ENCODE measurements at regions not wholly inside any gene's neighbourhood (a gene's known extent, or its start where the extent isn't known, plus 50 kb on each side); places are given as distances from the start of the nearest gene placed in this dataset.

GRCh38 chr3:67765575-67765974 lies 111.2 kb upstream of the SUCLG2 start:
- TF ChIP-seq POLR2A (IDR thresholded peaks at IDR 0.05) (no peak), CTCF (IDR thresholded peaks at IDR 0.05) (no peak)
